SU-DHL-6 (cell line): ENCODE measurements at regions not wholly inside any gene's neighbourhood (a gene's known extent, or its start where the extent isn't known, plus 50 kb on each side); places are given as distances from the start of the nearest gene placed in this dataset.

Experiments
- H2AFZ ChIP-seq: fragments of 200-600 bp; sonication (generic); 2 replicates; pipeline ENCODE4 v1.6.1; 2014; ENCODE audit warnings: low read depth, mild to moderate bottlenecking, moderate library complexity, mixed read lengths, antibody characterized with exemption, low read length; ENCODE audit not compliant: severe bottlenecking
- H3F3A ChIP-seq: fragments of 200-600 bp; shearing (Covaris generic); 2 replicates; pipeline ENCODE4 v1.6.0; 2016; ENCODE audit warnings: antibody characterized with exemption, mild to moderate bottlenecking; ENCODE audit not compliant: insufficient read depth
- H3K27ac ChIP-seq: fragments of 200-600 bp; sonication (generic); 2 replicates; pipeline ENCODE4 v1.5.1; 2016; ENCODE audit warnings: low read depth, mild to moderate bottlenecking, low read length, moderate library complexity, mixed read lengths
- H3K27me3 ChIP-seq: fragments of 200-600 bp; sonication (generic), shearing (Covaris generic); 2 replicates; pipeline ENCODE4 v1.6.0; 2014; ENCODE audit warnings: mild to moderate bottlenecking, low read length
- H3K36me3 ChIP-seq: fragments of 200-600 bp; sonication (generic); 2 replicates; pipeline ENCODE4 v1.6.1; 2014; ENCODE audit warnings: mild to moderate bottlenecking, low read length, mixed read lengths
- H3K4me2 ChIP-seq: fragments of 300-600, 200-600 bp; shearing (Covaris generic), sonication (generic); 2 replicates; pipeline ENCODE4 v1.6.0; 2014; ENCODE audit warnings: low read length, low read depth, mild to moderate bottlenecking; ENCODE audit not compliant: poor library complexity, severe bottlenecking
- H3K4me3 ChIP-seq: fragments of 200-600 bp; sonication (generic); 2 replicates; pipeline ENCODE4 v1.5.1; 2014; ENCODE audit warnings: antibody characterized with exemption, low read length, mild to moderate bottlenecking, mixed read lengths; ENCODE audit not compliant: insufficient read depth, poor library complexity, severe bottlenecking
- H3K79me2 ChIP-seq: fragments of 200-600 bp; sonication (generic); 2 replicates; pipeline ENCODE4 v1.6.1; 2014; ENCODE audit warnings: mild to moderate bottlenecking, low read length, moderate library complexity; ENCODE audit not compliant: insufficient read depth
- H3K9ac ChIP-seq: fragments of 200-600 bp; sonication (generic); 2 replicates; pipeline ENCODE4 v1.7.0; 2014; ENCODE audit warnings: mild to moderate bottlenecking, low read length
- H3K9me2 ChIP-seq: fragments of 200-600 bp; sonication (generic); replicated peaks from 2 replicates; pipeline ENCODE4 v1.6.1; 2014; ENCODE audit warnings: low read length; ENCODE audit not compliant: insufficient read depth
- H3K9me3 ChIP-seq: fragments of 200-600 bp; sonication (generic); 2 replicates; pipeline ENCODE4 v1.6.1; 2014; ENCODE audit warnings: low read length, mixed read lengths; ENCODE audit not compliant: insufficient read depth
- H4K20me1 ChIP-seq: fragments of 200-600 bp; sonication (generic); 2 replicates; pipeline ENCODE4 v1.6.1; 2014; ENCODE audit warnings: low read depth, mild to moderate bottlenecking, antibody characterized with exemption, low read length, moderate library complexity, mixed read lengths
- CTCF ChIP-seq: fragments of 200-600 bp; sonication (generic); IDR thresholded peaks from one replicate; pipeline ENCODE4 v1.5.1; 2017; ENCODE audit warnings: antibody characterized with exemption, mild to moderate bottlenecking, low read length, moderate library complexity; ENCODE audit not compliant: insufficient read depth, poor library complexity, severe bottlenecking
- EZH2phosphoT487 ChIP-seq: fragments of 200-600 bp; sonication (generic), shearing (Covaris generic); conservative IDR thresholded peaks from 2 replicates; pipeline ENCODE4 v1.6.1; 2018; ENCODE audit warnings: mild to moderate bottlenecking, antibody characterized with exemption, low read length, moderate library complexity, mixed read lengths

DNA sequence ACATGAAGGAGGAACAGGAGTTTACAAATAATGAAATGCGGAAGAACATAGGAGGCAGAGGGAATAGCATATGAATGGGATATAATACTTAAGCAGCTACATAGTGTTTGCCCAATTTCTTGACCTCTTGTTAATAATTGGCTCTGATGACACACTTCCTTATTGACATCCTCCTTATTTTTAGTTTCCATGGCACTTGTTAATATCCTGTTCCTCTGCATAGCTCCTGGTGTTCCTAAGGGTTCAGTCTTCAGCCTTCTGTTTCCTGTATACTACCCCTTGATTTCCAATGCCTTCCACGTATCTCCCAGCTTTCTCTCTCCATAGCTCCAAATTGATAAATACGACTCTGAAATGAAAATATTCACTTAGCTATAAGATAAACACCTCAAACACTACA lies 663.8 kb upstream of the API5 start:
- Histone ChIP-seq H3F3A (no peaks in the 10 kb centered on the region), H3K27me3 (no peaks in the 10 kb centered on the region), H3K9me2 (no peaks in the 10 kb centered on the region), H3K9me3 (no peaks in the 10 kb centered on the region), H3K4me3 (no peak overlapping the region), H3K27ac (no peak overlapping the region), H3K9ac (no peak overlapping the region), H4K20me1 (no peaks in the 10 kb centered on the region), H3K36me3 (no peaks in the 10 kb centered on the region), H3K79me2 (no peaks in the 10 kb centered on the region), H3K4me2 (no peak overlapping the region), H2AFZ (no peak overlapping the region)
- no peak for TF ChIP-seq EZH2phosphoT487

GRCh38 chr11:42651621-42652020 lies 660.2 kb upstream of the API5 start:
- no peaks in the 10 kb centered on the region for H4K20me1 ChIP-seq
- H3F3A ChIP-seq, result no peaks in the 10 kb centered on the region
- no peak overlapping the region for H3K9ac ChIP-seq
- no peak overlapping the region for H2AFZ ChIP-seq
- H3K4me2 ChIP-seq, result no peak overlapping the region
- H3K79me2 ChIP-seq, result no peaks in the 10 kb centered on the region
- no peak overlapping the region for H3K27ac ChIP-seq
- no peaks in the 10 kb centered on the region for H3K27me3 ChIP-seq
- H3K4me3 ChIP-seq, result no peak overlapping the region
- H3K9me2 ChIP-seq, result no peaks in the 10 kb centered on the region
- TF ChIP-seq EZH2phosphoT487 (no peak), CTCF (no peak)
- no peaks in the 10 kb centered on the region for H3K36me3 ChIP-seq
- H3K9me3 ChIP-seq, result no peaks in the 10 kb centered on the region

GRCh38 chr11:42657169-42657568 lies 654.6 kb upstream of the API5 start:
- Histone ChIP-seq H3K27ac (no peak overlapping the region), H3K9me3 (no peaks in the 10 kb centered on the region), H3K4me2 (no peak overlapping the region), H2AFZ (no peak overlapping the region), H3K9ac (no peak overlapping the region), H3K36me3 (no peaks in the 10 kb centered on the region), H3K4me3 (no peak overlapping the region), H3K9me2 (no peaks in the 10 kb centered on the region), H4K20me1 (no peaks in the 10 kb centered on the region), H3F3A (no peaks in the 10 kb centered on the region), H3K79me2 (no peaks in the 10 kb centered on the region), H3K27me3 (no peaks in the 10 kb centered on the region)
- no peak for TF ChIP-seq CTCF
- TF ChIP-seq EZH2phosphoT487, result no peak

- Histone ChIP-seq H3K36me3 (no peaks in the 10 kb centered on the region), H3K79me2 (no peaks in the 10 kb centered on the region), H3K9me3 (no peaks in the 10 kb centered on the region), H3K9ac (no peak overlapping the region), H3K27me3 (no peaks in the 10 kb centered on the region), H3K4me3 (no peak overlapping the region), H3K4me2 (no peak overlapping the region), H3K9me2 (no peaks in the 10 kb centered on the region), H2AFZ (no peak overlapping the region), H4K20me1 (no peaks in the 10 kb centered on the region), H3F3A (no peaks in the 10 kb centered on the region), H3K27ac (no peak overlapping the region)
- TF ChIP-seq EZH2phosphoT487, result no peak
- no peak for TF ChIP-seq CTCF
Measured at GRCh38 chr11:42661942-42662341, 649.9 kb upstream of the API5 start.
